Neural progenitor cell (in vitro differentiated cells): ENCODE measurements at regions not wholly inside any gene's neighbourhood (a gene's known extent, or its start where the extent isn't known, plus 50 kb on each side); places are given as distances from the start of the nearest gene placed in this dataset.

Source experiments
- EZH2 ChIP-seq: fragments of 200-600 bp; sonication (generic); IDR thresholded peaks from 2 replicates; pipeline ENCODE4 v1.6.1; 2017; ENCODE audit warnings: antibody characterized with exemption, mild to moderate bottlenecking, moderate library complexity
- EZH2phosphoT487 ChIP-seq: fragments of 200-600 bp; sonication (generic); IDR thresholded peaks from 2 replicates; pipeline ENCODE4 v1.6.1; 2017; ENCODE audit warnings: antibody characterized with exemption
- TF ChIP-seq, protein P1 (sequence below): fragments of 200-600 bp; sonication (generic); IDR thresholded peaks from 2 replicates; pipeline ENCODE4 v1.5.1; 2017; ENCODE audit warnings: antibody characterized with exemption, mild to moderate bottlenecking

DNA sequence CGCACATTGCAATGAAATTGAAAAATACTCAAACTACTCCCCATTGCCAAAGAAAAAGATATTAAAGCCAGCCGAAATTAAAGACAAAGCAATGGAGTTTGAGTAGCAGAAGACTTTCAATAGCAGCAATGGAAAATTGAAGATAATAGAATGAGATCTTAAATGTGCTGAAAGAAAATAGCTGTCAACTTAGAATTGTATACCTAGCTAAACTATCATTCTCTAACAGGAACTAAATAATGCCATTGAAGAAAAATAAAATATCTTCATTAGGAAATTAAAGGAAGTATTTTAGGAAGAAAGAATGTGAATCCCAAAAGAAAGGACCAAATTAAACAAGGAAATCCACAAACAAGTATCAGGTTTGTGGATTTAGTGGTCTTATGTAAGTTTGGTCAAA lies 165.6 kb downstream of the USP31 start:
- TF ChIP-seq, protein P1, sequence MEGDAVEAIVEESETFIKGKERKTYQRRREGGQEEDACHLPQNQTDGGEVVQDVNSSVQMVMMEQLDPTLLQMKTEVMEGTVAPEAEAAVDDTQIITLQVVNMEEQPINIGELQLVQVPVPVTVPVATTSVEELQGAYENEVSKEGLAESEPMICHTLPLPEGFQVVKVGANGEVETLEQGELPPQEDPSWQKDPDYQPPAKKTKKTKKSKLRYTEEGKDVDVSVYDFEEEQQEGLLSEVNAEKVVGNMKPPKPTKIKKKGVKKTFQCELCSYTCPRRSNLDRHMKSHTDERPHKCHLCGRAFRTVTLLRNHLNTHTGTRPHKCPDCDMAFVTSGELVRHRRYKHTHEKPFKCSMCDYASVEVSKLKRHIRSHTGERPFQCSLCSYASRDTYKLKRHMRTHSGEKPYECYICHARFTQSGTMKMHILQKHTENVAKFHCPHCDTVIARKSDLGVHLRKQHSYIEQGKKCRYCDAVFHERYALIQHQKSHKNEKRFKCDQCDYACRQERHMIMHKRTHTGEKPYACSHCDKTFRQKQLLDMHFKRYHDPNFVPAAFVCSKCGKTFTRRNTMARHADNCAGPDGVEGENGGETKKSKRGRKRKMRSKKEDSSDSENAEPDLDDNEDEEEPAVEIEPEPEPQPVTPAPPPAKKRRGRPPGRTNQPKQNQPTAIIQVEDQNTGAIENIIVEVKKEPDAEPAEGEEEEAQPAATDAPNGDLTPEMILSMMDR = no peak
- no peak for TF ChIP-seq EZH2
- no peak for TF ChIP-seq EZH2phosphoT487
